Nephron (organoid): ENCODE measurements at regions not wholly inside any gene's neighbourhood (a gene's known extent, or its start where the extent isn't known, plus 50 kb on each side); places are given as distances from the start of the nearest gene placed in this dataset.

Experiments used
- H3K27ac Mint-ChIP-seq, 3 experiments: 2 replicates each; pipeline ENCODE4 v1.8.0; 2020; ENCODE audit warnings: mixed read lengths in 3 of 3, mild to moderate bottlenecking in 2 of 3, moderate library complexity in 1 of 3
- H3K27me3 Mint-ChIP-seq: 2 replicates; pipeline ENCODE4 v1.8.0; 2021; ENCODE audit warnings: low read depth, mild to moderate bottlenecking, moderate library complexity, mixed read lengths
- H3K36me3 Mint-ChIP-seq: 2 replicates; pipeline ENCODE4 v1.8.0; 2020; ENCODE audit warnings: low read depth, mixed read lengths
- H3K4me1 Mint-ChIP-seq: 2 replicates; pipeline ENCODE4 v1.8.0; 2020; ENCODE audit warnings: mixed read lengths
- H3K4me3 Mint-ChIP-seq, 3 experiments: 2 replicates each; pipeline ENCODE4 v1.8.0; 2020; ENCODE audit warnings: mild to moderate bottlenecking in 3 of 3, mixed read lengths in 3 of 3, moderate library complexity in 2 of 3
- H3K9me3 Mint-ChIP-seq: 2 replicates; pipeline ENCODE4 v1.8.0; 2020; ENCODE audit warnings: mixed read lengths
- TF ChIP-seq, protein P1 (sequence below), 3 experiments: fragments of 200-600 bp; sonication (generic); IDR thresholded peaks; one replicate each; pipeline ENCODE4 v1.5.0; 2021; ENCODE audit warnings: antibody characterized with exemption in 3 of 3; ENCODE audit not compliant: unreplicated experiment in 3 of 3

DNA sequence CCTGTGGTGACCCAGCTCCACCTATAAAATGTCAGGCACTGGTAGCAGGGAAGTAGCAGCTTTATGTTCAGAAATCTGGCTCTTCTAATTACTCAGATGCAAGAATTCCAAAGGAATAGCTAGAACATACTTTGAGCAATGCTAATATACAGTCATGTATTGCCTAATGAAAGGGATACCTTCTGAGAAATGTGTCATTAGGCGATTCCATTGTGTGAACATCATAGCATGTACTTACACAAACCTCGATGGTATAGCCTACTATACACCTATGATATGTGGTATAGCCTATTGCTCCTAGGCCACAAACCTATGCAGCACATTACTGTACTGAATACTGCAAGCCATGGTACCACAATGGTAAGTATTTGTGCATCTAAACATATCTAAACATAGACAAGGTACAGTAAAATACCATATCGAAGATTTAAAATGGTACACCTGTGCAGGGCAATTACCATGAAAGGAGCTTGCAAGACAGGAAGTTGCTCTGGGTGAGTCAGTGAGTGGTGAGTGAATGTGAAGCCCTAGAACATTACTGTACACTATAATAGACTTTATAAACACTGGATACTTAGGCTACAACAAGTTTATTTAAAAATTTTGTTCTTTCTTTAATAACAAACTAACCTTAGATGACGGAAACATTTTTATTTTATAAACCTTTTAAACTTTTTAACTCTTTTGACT, 50.3 kb upstream of the ETAA1 start:
- H3K27ac Mint-ChIP-seq = no peak overlapping the region
- H3K4me3 Mint-ChIP-seq = no peak overlapping the region
- H3K4me1 Mint-ChIP-seq = no peaks in the 10 kb centered on the region
- TF ChIP-seq, protein P1, sequence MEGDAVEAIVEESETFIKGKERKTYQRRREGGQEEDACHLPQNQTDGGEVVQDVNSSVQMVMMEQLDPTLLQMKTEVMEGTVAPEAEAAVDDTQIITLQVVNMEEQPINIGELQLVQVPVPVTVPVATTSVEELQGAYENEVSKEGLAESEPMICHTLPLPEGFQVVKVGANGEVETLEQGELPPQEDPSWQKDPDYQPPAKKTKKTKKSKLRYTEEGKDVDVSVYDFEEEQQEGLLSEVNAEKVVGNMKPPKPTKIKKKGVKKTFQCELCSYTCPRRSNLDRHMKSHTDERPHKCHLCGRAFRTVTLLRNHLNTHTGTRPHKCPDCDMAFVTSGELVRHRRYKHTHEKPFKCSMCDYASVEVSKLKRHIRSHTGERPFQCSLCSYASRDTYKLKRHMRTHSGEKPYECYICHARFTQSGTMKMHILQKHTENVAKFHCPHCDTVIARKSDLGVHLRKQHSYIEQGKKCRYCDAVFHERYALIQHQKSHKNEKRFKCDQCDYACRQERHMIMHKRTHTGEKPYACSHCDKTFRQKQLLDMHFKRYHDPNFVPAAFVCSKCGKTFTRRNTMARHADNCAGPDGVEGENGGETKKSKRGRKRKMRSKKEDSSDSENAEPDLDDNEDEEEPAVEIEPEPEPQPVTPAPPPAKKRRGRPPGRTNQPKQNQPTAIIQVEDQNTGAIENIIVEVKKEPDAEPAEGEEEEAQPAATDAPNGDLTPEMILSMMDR (IDR thresholded peaks at IDR 0.05; ENCODE audit: unreplicated experiment in 3 of 3) = no peak
- peaks cover 11% of the 10 kb centered on the region for H3K9me3 Mint-ChIP-seq
- H3K27me3 Mint-ChIP-seq = peaks cover 7% of the 10 kb centered on the region
- H3K36me3 Mint-ChIP-seq = no peaks in the 10 kb centered on the region
